Fibroblast of skin of back (primary cell): ENCODE measurements at regions not wholly inside any gene's neighbourhood (a gene's known extent, or its start where the extent isn't known, plus 50 kb on each side); places are given as distances from the start of the nearest gene placed in this dataset.
A peak's percentile ranks its signal among the peaks of the same experiment; 100 is the strongest.

Source experiments
- DNase-seq: peaks from one replicate; pipeline ENCODE4 v3.0.0-alpha.2; 2013

GRCh38 chr3:76826861-76827260 is 213.0 kb upstream of the ROBO2 start:
- DNase-seq = no peak

DNA sequence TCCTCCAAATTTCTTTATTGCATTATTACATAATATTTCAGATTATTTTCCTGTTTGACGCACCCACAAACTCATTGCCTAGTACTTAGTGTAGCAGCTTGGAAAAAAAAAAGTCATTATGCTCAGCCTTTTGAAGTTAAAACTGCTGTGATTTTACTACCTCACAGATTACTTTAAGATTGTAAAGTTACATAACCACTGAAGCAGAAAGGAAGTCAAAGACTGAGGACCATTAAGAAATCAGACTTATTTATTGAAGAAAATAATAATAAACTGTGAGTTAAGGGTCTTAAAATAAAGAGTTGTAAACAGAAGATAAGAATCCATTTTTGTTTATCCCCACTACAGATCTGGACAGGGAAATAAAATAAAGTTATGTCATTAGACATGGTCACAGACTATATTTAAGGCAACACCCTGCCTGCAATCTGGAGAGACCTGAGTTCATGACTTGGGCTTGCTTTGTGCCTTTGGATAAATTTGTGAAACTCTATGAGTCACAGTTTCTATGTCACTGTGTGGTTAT is 212.1 kb upstream of the ROBO2 start:
- DNase-seq = no peak

DNA sequence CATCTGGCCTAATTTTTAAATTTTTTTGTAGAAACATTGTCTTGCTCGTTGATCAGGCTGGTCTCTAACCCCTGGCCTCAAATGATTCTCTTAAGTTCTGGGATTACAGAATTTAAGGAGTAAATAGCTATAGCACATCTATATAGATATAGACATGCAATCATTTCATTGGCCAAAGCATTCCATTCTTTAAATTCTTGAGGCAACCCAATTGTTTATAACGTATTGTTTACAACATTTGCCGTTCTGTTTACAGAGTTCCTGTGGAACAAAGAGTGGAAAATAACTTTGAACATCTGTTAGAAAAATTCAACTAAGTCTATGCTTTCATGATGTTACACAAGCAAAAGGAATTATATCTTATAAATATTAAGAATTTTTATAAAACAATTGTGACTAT is 205.2 kb upstream of the ROBO2 start:
- DNase-seq = no peak

DNA sequence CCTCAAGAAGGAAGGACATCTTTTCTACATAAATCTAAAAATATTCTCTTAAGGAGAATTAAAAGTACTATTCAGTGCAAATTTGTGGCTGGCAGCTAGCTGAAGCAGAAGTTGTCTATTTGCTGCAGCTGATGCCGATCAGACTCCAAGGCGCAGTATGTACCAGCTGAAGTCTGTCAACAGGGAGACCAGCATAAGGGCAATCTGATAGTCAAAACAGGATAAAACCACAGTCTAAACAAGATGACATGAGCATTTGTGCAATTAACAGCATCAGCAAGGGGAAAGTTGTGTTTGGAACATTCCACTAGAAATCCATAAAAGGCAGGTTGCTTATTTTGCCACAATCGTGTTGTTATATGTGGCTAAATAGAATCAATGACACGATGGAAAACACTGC is 198.2 kb upstream of the ROBO2 start:
- no peak for DNase-seq

DNA sequence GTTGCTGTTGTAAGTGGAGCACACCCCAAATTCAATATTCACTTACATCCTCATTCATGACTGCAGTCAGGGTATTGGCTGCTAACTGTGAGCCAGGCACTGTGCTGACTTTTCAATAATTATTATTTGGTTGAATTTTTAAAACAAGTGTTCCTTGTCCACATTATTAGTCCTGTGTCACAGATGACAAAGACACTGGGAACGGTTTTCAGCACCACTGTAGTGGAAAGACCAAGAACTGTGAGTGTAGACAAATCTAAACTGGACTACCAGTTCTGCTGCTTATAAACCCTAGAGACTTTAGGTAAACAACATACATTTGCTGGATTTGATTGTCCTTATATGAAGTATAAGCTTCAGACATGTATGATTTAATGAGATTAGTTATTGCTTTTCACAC is 197.7 kb upstream of the ROBO2 start:
- no peak for DNase-seq

- DNase-seq = no peak
These were observed 184.4 kb upstream of the ROBO2 start for GRCh38 chr3:76855451-76855850.

GRCh38 chr3:76859596-76859995 is 180.3 kb upstream of the ROBO2 start:
- peak; percentile 72 for DNase-seq

DNA sequence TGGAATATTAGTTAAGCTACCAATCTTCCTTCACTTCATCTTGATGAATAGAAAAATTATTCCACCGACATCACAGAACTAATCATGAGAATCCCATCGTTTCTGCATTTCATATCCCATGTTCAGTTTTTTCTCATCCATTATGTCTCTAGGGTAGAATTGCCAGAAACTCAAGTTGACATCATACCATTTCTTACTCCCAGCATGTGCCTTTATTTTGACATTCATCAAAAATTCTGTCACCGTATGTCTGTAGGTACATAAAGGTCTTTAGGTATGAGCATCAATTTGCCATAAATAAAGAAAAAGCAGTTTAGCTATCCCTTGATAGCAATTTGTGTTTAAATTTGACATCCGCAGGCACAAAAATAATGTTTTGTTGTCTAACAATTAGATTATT is 175.5 kb upstream of the ROBO2 start:
- DNase-seq = no peak

- DNase-seq = no peak
These were observed 173.0 kb upstream of the ROBO2 start for GRCh38 chr3:76866729-76867408.

DNA sequence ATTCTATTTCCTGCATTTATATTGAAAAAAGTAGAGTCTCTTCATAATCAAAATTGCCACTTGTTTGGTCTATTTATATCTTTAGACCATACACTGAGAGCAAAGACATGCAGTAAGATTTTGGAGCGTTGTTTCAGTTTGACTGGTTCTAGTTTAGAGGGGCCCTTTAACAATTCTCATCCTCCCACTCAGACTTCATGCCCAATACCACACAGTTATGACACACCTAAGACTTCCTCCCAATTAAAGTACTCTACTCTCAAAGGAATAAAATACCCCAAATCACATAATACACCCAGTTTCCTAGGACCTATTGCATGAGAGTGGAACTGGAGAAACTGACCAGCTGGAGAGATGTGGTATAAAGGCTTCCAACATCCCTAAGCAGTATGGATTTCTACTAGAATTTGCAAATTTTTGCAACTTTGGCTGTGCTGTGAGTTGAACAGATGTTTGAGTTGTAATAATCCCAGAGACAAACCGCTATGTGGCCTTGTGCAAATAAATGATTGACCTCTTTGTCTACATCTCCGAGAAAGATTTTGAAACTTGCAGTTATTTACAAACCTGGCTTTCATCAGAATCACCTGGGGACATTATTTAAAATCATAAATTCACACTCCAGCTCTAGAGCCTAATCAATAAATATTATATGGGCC is 170.0 kb upstream of the ROBO2 start:
- no peak for DNase-seq

GRCh38 chr3:76871655-76872054 is 168.2 kb upstream of the ROBO2 start:
- DNase-seq = no peak

DNA sequence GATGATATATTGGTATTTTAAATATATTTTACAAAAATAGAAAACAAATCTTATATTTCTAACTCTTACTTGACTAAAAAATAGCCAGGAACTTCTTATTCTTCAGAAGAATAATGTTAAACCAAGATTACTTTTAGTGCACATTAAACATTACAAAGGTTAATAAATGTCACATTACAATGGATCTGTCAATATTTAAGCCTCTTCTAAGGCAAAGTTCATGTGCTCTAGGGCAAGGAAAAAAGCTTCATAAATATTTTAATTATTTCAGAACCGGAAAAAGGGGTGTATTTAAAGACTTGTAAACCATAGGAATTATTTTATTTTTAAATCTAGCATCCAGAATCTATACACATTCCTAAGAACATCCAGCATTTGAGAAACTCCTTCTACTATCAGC is 166.9 kb upstream of the ROBO2 start:
- no peak for DNase-seq

GRCh38 chr3:76873532-76874242 is 166.2 kb upstream of the ROBO2 start:
- no peak for DNase-seq

- no peak for DNase-seq
These were observed 159.9 kb upstream of the ROBO2 start for GRCh38 chr3:76879959-76880358.

DNA sequence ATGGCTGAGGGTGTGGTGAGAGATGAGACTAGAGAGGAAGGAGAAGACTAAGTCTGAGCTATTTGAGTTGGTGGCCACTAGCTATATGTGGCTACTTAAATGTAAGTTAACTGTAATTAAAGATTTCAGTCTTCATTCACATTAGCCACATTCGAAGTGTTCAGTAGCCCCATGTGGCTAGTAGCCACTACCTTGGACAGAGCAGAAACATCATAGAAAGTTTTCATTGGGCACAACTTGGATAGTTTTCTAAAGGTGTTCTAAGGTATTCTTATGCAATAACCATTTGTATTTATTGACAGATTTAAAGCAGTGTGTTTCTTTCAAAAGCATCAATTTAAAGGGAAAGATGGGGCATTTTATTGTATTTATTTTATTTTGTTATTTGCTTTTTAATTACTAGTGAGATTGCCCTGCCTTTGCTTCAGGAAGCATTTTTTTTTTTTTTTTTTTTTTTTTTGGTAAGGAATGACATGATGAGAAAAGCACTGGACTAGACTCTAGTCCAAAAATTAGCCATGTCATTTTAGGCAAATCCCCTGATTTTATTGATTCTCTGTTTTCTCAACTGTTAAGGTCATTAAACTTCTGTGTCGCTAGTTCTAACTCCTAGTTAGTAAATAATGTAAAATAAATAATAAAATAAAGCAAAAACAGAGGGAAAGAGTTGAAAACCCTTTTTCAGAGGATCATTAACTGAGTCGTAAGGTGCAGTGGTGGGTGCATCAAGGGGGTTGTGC is 153.0 kb upstream of the ROBO2 start:
- no peak for DNase-seq

- peak; percentile 8 for DNase-seq
These were observed 151.0 kb upstream of the ROBO2 start for GRCh38 chr3:76888856-76889255.

GRCh38 chr3:76889911-76890310 is 150.0 kb upstream of the ROBO2 start:
- DNase-seq = no peak

GRCh38 chr3:76897076-76897475 is 142.8 kb upstream of the ROBO2 start:
- no peak for DNase-seq

DNA sequence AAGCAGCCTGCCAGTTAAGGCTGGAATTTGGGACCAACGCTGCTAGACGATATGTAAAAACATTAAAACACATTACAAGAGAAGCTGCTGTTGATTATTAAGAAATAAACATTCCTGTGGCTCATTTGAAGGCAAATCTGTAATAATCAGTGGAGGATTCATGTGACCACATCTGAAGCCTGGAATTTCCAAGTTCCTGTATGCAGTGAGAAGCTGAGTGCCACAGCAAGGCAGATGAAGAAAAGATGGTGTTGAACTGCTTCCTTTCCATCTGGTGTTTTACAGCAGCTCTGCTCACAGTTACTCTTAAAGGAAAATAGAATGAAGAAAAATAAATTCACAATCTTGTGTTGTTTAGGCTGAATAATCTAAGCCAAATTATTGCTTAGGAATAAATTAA is 139.3 kb upstream of the ROBO2 start:
- DNase-seq = peak; percentile 15

DNA sequence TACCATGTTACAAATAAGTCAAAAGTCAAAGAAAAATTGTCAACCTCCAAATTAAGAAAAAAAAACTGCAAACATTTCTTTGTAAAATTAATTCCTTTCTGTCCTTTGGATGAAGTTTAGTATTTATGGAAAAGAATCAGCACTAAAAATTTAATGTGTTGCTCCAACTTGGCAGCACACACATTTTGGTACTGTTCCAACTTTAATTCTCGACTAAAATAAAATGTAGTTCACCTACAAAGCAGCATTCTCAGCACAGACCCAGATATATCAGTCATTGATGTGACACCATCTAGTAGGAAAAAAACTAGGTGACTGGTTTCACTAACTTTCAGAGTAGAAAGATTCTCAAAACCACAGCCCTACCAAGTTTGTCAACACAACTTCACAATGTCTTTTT is 131.7 kb upstream of the ROBO2 start:
- DNase-seq = no peak

DNA sequence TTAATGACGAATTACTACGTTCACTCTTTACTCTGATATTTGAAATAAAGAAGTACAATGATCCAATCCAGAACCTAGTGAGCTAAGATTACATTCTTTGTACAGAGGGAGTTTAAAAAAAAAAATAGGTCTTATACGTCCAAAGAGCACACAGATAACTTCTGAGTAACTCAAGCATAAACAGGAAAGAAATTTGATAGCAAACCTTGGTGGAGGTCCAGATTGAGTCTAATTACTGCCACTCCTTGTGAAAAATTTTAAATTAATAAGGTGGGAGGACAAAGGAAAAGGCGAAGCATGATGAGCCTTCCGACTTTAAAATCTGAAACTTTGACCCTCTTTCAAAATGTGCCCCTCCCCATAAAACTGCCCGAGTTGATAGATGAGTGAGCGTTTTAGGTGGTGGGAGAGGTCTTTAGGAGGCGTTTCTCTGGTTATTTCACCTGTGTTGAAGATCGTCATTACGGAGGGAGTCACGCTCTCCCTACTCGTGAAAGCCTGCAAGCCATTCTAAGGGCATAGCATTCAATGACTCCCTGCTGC is 127.0 kb upstream of the ROBO2 start:
- no peak for DNase-seq

GRCh38 chr3:76917436-76917835 is 122.5 kb upstream of the ROBO2 start:
- DNase-seq = no peak

- DNase-seq = no peak
These were observed 119.4 kb upstream of the ROBO2 start for GRCh38 chr3:76920511-76920910.
